ENCODE measurements at regions not wholly inside any gene's neighbourhood (a gene's known extent, or its start where the extent isn't known, plus 50 kb on each side); places are given as distances from the start of the nearest gene placed in this dataset.

- Histone ChIP-seq H3K27me3 (replicated peaks in 1 of 4; ENCODE audit: control extremely low read depth in 1 of 4, control insufficient read depth in 3 of 4, insufficient read depth in 4 of 4, low read length in 3 of 4) (no peaks in the 10 kb centered on the region), H3K9me3 (ENCODE audit: control extremely low read depth in 1 of 3, control insufficient read depth in 2 of 3, insufficient read depth in 1 of 3, low read length in 2 of 3) (no peaks in the 10 kb centered on the region), H2AFZ (ENCODE audit: insufficient read depth, low read depth, low read length, poor library complexity, severe bottlenecking) (no peak overlapping the region), H3K9ac (ENCODE audit: low read length) (no peak overlapping the region), H3K36me3 (replicated peaks in 1 of 2; ENCODE audit: control extremely low read depth in 1 of 2, control insufficient read depth in 1 of 2, extremely low read depth in 1 of 2, insufficient read depth in 2 of 2, low read length in 1 of 2) (no peaks in the 10 kb centered on the region), H3K4me1 (ENCODE audit: control insufficient read depth in 2 of 2, insufficient read depth in 2 of 2, low read length in 2 of 2) (no peaks in the 10 kb centered on the region), H3K79me2 (ENCODE audit: control insufficient read depth, insufficient read depth, low read length) (no peaks in the 10 kb centered on the region), H3K4me3 (ENCODE audit: control extremely low read depth in 1 of 5, extremely low read depth in 1 of 5, insufficient read depth in 1 of 5, low read depth in 2 of 5, low read length in 4 of 5) (no peak overlapping the region), H4K20me1 (ENCODE audit: control insufficient read depth, insufficient read depth, low read length, poor library complexity, severe bottlenecking) (no peaks in the 10 kb centered on the region), H3K27ac (ENCODE audit: low read length in 2 of 2) (no peak overlapping the region), H3K4me2 (replicated peaks; ENCODE audit: low read depth, low read length, poor library complexity, severe bottlenecking) (no peak overlapping the region)
- intact Hi-C loops (cut with micrococcal nuclease), result no loop called here
- ATAC-seq (ENCODE audit: low read depth), result no peak
- H3K27ac Mint-ChIP-seq, result no peak overlapping the region
- ChIA-PET POLR2A (no interaction called here), CTCF (no interaction called here)
- no peak for DNase-seq
- no peak for TF ChIP-seq EZH2 (IDR thresholded peaks at IDR 0.05; ENCODE audit: borderline replicate concordance, insufficient read depth, low read depth, low read length, poor library complexity, severe bottlenecking)
- TF ChIP-seq CTCF (IDR thresholded peaks at IDR 0.05), result no peak
- no peaks in the 10 kb centered on the region for H3K4me1 Mint-ChIP-seq
- no CpG with 5 or more reads among the region's 1 CpG for WGBS (ENCODE audit: insufficient coverage)
- H3K9me3 Mint-ChIP-seq (ENCODE audit: insufficient read depth), result no peaks in the 10 kb centered on the region
- H3K27me3 Mint-ChIP-seq, result no peaks in the 10 kb centered on the region
- H3K4me3 Mint-ChIP-seq, result no peak overlapping the region
Observed at GRCh38 chr7:136079066-136079465, 101.9 kb upstream of the MTPN start.

- Histone ChIP-seq H2AFZ (ENCODE audit: insufficient read depth, low read depth, low read length, poor library complexity, severe bottlenecking) (no peak overlapping the region), H3K27ac (ENCODE audit: low read length in 2 of 2) (no peak overlapping the region), H3K4me3 (ENCODE audit: control extremely low read depth in 1 of 5, extremely low read depth in 1 of 5, insufficient read depth in 1 of 5, low read depth in 2 of 5, low read length in 4 of 5) (no peak overlapping the region), H3K9ac (ENCODE audit: low read length) (no peak overlapping the region), H3K4me2 (replicated peaks; ENCODE audit: low read depth, low read length, poor library complexity, severe bottlenecking) (no peak overlapping the region), H3K36me3 (replicated peaks in 1 of 2; ENCODE audit: control extremely low read depth in 1 of 2, control insufficient read depth in 1 of 2, extremely low read depth in 1 of 2, insufficient read depth in 2 of 2, low read length in 1 of 2) (no peaks in the 10 kb centered on the region), H4K20me1 (ENCODE audit: control insufficient read depth, insufficient read depth, low read length, poor library complexity, severe bottlenecking) (no peaks in the 10 kb centered on the region), H3K9me3 (ENCODE audit: control extremely low read depth in 1 of 3, control insufficient read depth in 2 of 3, insufficient read depth in 1 of 3, low read length in 2 of 3) (no peaks in the 10 kb centered on the region), H3K4me1 (ENCODE audit: control insufficient read depth in 2 of 2, insufficient read depth in 2 of 2, low read length in 2 of 2) (no peaks in the 10 kb centered on the region), H3K27me3 (replicated peaks in 1 of 4; ENCODE audit: control extremely low read depth in 1 of 4, control insufficient read depth in 3 of 4, insufficient read depth in 4 of 4, low read length in 3 of 4) (no peaks in the 10 kb centered on the region), H3K79me2 (ENCODE audit: control insufficient read depth, insufficient read depth, low read length) (no peaks in the 10 kb centered on the region)
- Mint-ChIP-seq H3K4me1 (no peaks in the 10 kb centered on the region), H3K9me3 (ENCODE audit: insufficient read depth) (no peaks in the 10 kb centered on the region), H3K27me3 (no peaks in the 10 kb centered on the region), H3K27ac (no peak overlapping the region), H3K4me3 (no peak overlapping the region)
- DNase-seq, result no peak
- no peak for ATAC-seq (ENCODE audit: low read depth)
- WGBS (ENCODE audit: insufficient coverage), result 94% methylated on average over 2 of the region's 4 CpGs
- no peak for TF ChIP-seq EZH2 (IDR thresholded peaks at IDR 0.05; ENCODE audit: borderline replicate concordance, insufficient read depth, low read depth, low read length, poor library complexity, severe bottlenecking)
- ChIA-PET POLR2A (no interaction called here), CTCF (no interaction called here)
- intact Hi-C loops (cut with micrococcal nuclease), result no loop called here
Observed at GRCh38 chr7:136078630-136079029, 101.5 kb upstream of the MTPN start.

Measured in B cell (primary cell).